ENCODE measurements at regions not wholly inside any gene's neighbourhood (a gene's known extent, or its start where the extent isn't known, plus 50 kb on each side); places are given as distances from the start of the nearest gene placed in this dataset.

GRCh38 chr15:53305101-53305500 is 454.4 kb downstream of the WDR72 start:
- TF ChIP-seq POLR2A (IDR thresholded peaks at IDR 0.05; ENCODE audit: low read depth) (no peak), CTCF (IDR thresholded peaks at IDR 0.05) (no peak), POLR2AphosphoS5 (IDR thresholded peaks at IDR 0.05) (no peak), EP300 (IDR thresholded peaks at IDR 0.05) (no peak)

All from esophagus muscularis mucosa (tissue), 4 donors.